HepG2 (cell line): ENCODE measurements at regions not wholly inside any gene's neighbourhood (a gene's known extent, or its start where the extent isn't known, plus 50 kb on each side); places are given as distances from the start of the nearest gene placed in this dataset.
"Not testable (repeated sequence)": the region's sequence is repeated elsewhere in the genome, so short reads cannot be mapped to it uniquely, and the experiment has no call there.

ENCODE experiments used
- ATAC-seq: fragments of 200-7000 bp; cut with Tn5 transposase; 3 replicates; pipeline ENCODE4 v1.9.1; 2020; ENCODE audit warnings: mild to moderate bottlenecking, moderate library complexity
- BruUV-seq: library from RNA; stranded (reverse); fragments of 400-500 nt; replicated peaks from 2 replicates; lab custom pipeline; 2021; lab: Mats Ljungman, UMichigan
- CTCF ChIA-PET: fragments of 300-600 bp; formaldehyde crosslinking; extraction: SDS; loops from one replicate; lab custom pipeline; 2021; ENCODE audit warnings: low total read pairs, inconsistent platforms, low intra/inter-chr PET ratio; lab: Yijun Ruan, JAX
- POLR2A ChIA-PET: fragments of 350-600 bp; sonication (Branson Sonifier 250); formaldehyde crosslinking; loops from one replicate; lab custom pipeline; 2020; ENCODE audit warnings: antibody characterized with exemption, inconsistent platforms; lab: Yijun Ruan, JAX
- DNase-seq: peaks from one replicate; pipeline ENCODE4 v3.0.0-alpha.2; 2015; ENCODE audit warnings: low spot score
- FAIRE-seq: peaks from 3 replicates; lab custom pipeline; 2011; peaks lifted over from hg19 to GRCh38; lab: Jason Lieb, UNC
- H2AFZ ChIP-seq: one replicate; pipeline ENCODE4 v1.6.1; 2011; ENCODE audit warnings: low read length, inconsistent platforms
- H3K27ac ChIP-seq: fragments of 300-600 bp; 3 replicates; pipeline ENCODE4 v1.8.0; 2011; ENCODE audit warnings: mixed run types, mild to moderate bottlenecking, mixed read lengths, low read length, inconsistent platforms; ENCODE audit not compliant: insufficient read depth; ENCODE audit errors: extremely low read length
- H3K27me3 ChIP-seq, 2 experiments: fragments of 200-600 bp in 1 of 2; 2 replicates in 1 of 2; 3 replicates in 1 of 2; pipeline versions ENCODE4 v1.6.0 to v1.8.0; 2011; ENCODE audit warnings: low read length in 2 of 2, mild to moderate bottlenecking in 2 of 2, moderate library complexity in 2 of 2, inconsistent platforms in 1 of 2; ENCODE audit not compliant: insufficient read depth in 2 of 2, control insufficient read depth in 1 of 2
- H3K36me3 ChIP-seq, 2 experiments: fragments of 200-600 bp in 1 of 2; replicated peaks in 1 of 2; 2 replicates in 1 of 2; 3 replicates in 1 of 2; pipeline versions ENCODE4 v1.5.1 to v1.8.0; 2011; ENCODE audit warnings: low read length in 2 of 2, inconsistent platforms in 1 of 2; ENCODE audit not compliant: insufficient read depth in 2 of 2, control insufficient read depth in 1 of 2
- H3K4me1 ChIP-seq: 2 replicates; pipeline ENCODE4 v1.5.1; 2012; ENCODE audit warnings: low read length, inconsistent platforms; ENCODE audit not compliant: insufficient read depth
- H3K4me2 ChIP-seq: 2 replicates; pipeline ENCODE4 v1.6.0; 2011; ENCODE audit warnings: low read depth, low read length, inconsistent platforms
- H3K4me3 ChIP-seq, 3 experiments: fragments of 200-600 bp in 1 of 3; sonication (generic), shearing (Covaris generic) in 1 of 3; replicated peaks in 1 of 3; 2 replicates each; pipeline ENCODE4 v1.5.1; 2011 to 2016; ENCODE audit warnings: low read length in 3 of 3, inconsistent platforms in 2 of 3, low read depth in 2 of 3, mild to moderate bottlenecking in 2 of 3, control low read depth in 1 of 3, mixed read lengths in 1 of 3; ENCODE audit not compliant: insufficient read depth in 1 of 3
- H3K79me2 ChIP-seq: one replicate; pipeline ENCODE4 v1.6.1; 2011; ENCODE audit warnings: low read length, inconsistent platforms; ENCODE audit not compliant: insufficient read depth
- H3K9ac ChIP-seq: 2 replicates; pipeline ENCODE4 v1.6.0; 2011; ENCODE audit warnings: mild to moderate bottlenecking, low read depth, low read length, inconsistent platforms; ENCODE audit not compliant: insufficient read depth
- H3K9me3 ChIP-seq: 2 replicates; pipeline ENCODE4 v1.5.1; 2012; ENCODE audit warnings: mild to moderate bottlenecking, low read length
- H4K20me1 ChIP-seq: 2 replicates; pipeline ENCODE4 v1.6.0; 2011; ENCODE audit warnings: inconsistent platforms, mild to moderate bottlenecking, low read length, moderate library complexity; ENCODE audit not compliant: insufficient read depth
- KAT7 ChIP-seq: IDR thresholded peaks from 2 replicates; pipeline ENCODE4 v1.6.1; 2018; ENCODE audit warnings: borderline replicate concordance, missing compliant biosample characterization
- MIER2 ChIP-seq: IDR thresholded peaks from 2 replicates; pipeline ENCODE4 v1.6.1; 2016; ENCODE audit warnings: missing biosample characterization, missing genetic modification reagents
- MZF1 ChIP-seq: sonication (generic); formaldehyde crosslinking; IDR thresholded peaks from 2 replicates; pipeline ENCODE4 v1.8.1; 2023; ENCODE audit warnings: mild to moderate bottlenecking, missing genetic modification reagents, borderline replicate concordance
- SYNCRIP ChIP-seq: fragments of 200-400 bp; formaldehyde crosslinking; IDR thresholded peaks from 2 replicates; pipeline ENCODE4 v1.6.1; 2018; ENCODE audit warnings: mild to moderate bottlenecking, low read depth, low read length; ENCODE audit not compliant: insufficient read depth
- ZNF17 ChIP-seq: sonication (generic); formaldehyde crosslinking; IDR thresholded peaks from 2 replicates; pipeline ENCODE4 v1.5.0; 2020; ENCODE audit warnings: mild to moderate bottlenecking, missing genetic modification reagents
- ZNF883 ChIP-seq: sonication (generic); formaldehyde crosslinking; IDR thresholded peaks from 2 replicates; pipeline ENCODE4 v1.5.1; 2020; ENCODE audit warnings: mild to moderate bottlenecking, missing genetic modification reagents; ENCODE audit errors: not compliant biosample characterization
- WGBS: methylation state at CpG from one replicate; pipeline ENCODE4 v1.1.6; 2017; ENCODE audit warnings: low lambda C conversion rate; 5-methylcytosine and 5-hydroxymethylcytosine counted together
- in situ Hi-C: cut with HindIII; loops from 2 replicates; pipeline ENCODE4 v1.10.0; 2017; ENCODE audit warnings: low pct_unique_long_range_greater_than_20kb; ENCODE audit not compliant: extremely low pct_ligation_motif_present
- intact Hi-C: fragments of 100-400 bp; cut with micrococcal nuclease; formaldehyde crosslinking; loops from one replicate; pipeline ENCODE4 v1.10.0; 2022; ENCODE audit not compliant: unreplicated experiment

GRCh38 chrX:68978255-68978654, 149.4 kb downstream of the EFNB1 start:
- FAIRE-seq (no peak), DNase-seq (no peak), ATAC-seq (no peak)
- POLR2A ChIA-PET = no interaction called here
- Histone ChIP-seq H3K9me3 (no peaks in the 10 kb centered on the region), H3K27me3 (no peaks in the 10 kb centered on the region), H4K20me1 (no peaks in the 10 kb centered on the region), H3K79me2 (no peaks in the 10 kb centered on the region), H2AFZ (no peak overlapping the region), H3K4me1 (no peaks in the 10 kb centered on the region), H3K27ac (no peak overlapping the region), H3K4me2 (no peak overlapping the region)
- WGBS = 0% methylated on average over 2 of the region's 7 CpGs
- intact Hi-C loops = no loop called here
- TF ChIP-seq ZNF883 (no peak), SYNCRIP (no peak), MIER2 (CRISPR knock-in tag) (no peak), ZNF17 (CRISPR knock-in tag) (no peak), KAT7 (CRISPR knock-in tag) (no peak)
- TF ChIP-seq, all 625 proteins: peak for 0
- CTCF ChIA-PET = no interaction called here
- H3K36me3 ChIP-seq = no peaks in the 10 kb centered on the region
- BruUV-seq = no TSS peak
- in situ Hi-C loops = no loop called here
- no peak overlapping the region for H3K9ac ChIP-seq
- no peak overlapping the region for H3K4me3 ChIP-seq

GRCh38 chrX:68953331-68953730, 124.5 kb downstream of the EFNB1 start:
- CTCF ChIA-PET = no interaction called here
- no peaks in the 10 kb centered on the region for H3K36me3 ChIP-seq
- H3K27me3 ChIP-seq = no peaks in the 10 kb centered on the region; a peak in 1 of 5 replicates
- H2AFZ ChIP-seq = no peak overlapping the region
- BruUV-seq = no TSS peak
- no peaks in the 10 kb centered on the region for H3K79me2 ChIP-seq
- whole genome bisulfite sequencing = 67% methylated on average over 3 of the region's 6 CpGs
- no peaks in the 10 kb centered on the region for H4K20me1 ChIP-seq
- no peak overlapping the region for H3K9ac ChIP-seq
- H3K27ac ChIP-seq = no peak overlapping the region
- POLR2A ChIA-PET = no interaction called here
- in situ Hi-C loops (no loop called here), intact Hi-C loops (no loop called here)
- H3K4me1 ChIP-seq = no peaks in the 10 kb centered on the region
- no peak for ATAC-seq
- no peaks in the 10 kb centered on the region for H3K9me3 ChIP-seq
- no peak for TF ChIP-seq MZF1
- FAIRE-seq = no peak
- no peak overlapping the region for H3K4me2 ChIP-seq
- H3K4me3 ChIP-seq = no peak overlapping the region
- DNase-seq = no peak

GRCh38 chrX:68951942-68952619, 123.3 kb downstream of the EFNB1 start:
- H3K27me3 ChIP-seq, H3K4me2 ChIP-seq, H3K79me2 ChIP-seq, H3K4me1 ChIP-seq, H3K27ac ChIP-seq, ATAC-seq, FAIRE-seq, H2AFZ ChIP-seq, H3K36me3 ChIP-seq, in situ Hi-C loops, H3K4me3 ChIP-seq, BruUV-seq, H3K9ac ChIP-seq, H4K20me1 ChIP-seq, CTCF ChIA-PET, DNase-seq, H3K9me3 ChIP-seq, POLR2A ChIA-PET, intact Hi-C loops: not testable (repeated sequence)
- no CpG with 5 or more reads among the region's 32 CpGs for WGBS
